Gastroesophageal sphincter (tissue), 4 donors: ENCODE measurements at regions not wholly inside any gene's neighbourhood (a gene's known extent, or its start where the extent isn't known, plus 50 kb on each side); places are given as distances from the start of the nearest gene placed in this dataset.

Experiments
- ATAC-seq: fragments of 150-250 bp; one replicate; pipeline ENCODE4 v1.9.1; 2016; ENCODE audit warnings: mild to moderate bottlenecking, moderate library complexity
- H3K27ac ChIP-seq, 4 donors: fragments of 200-600 bp; sonication (generic) in 3 of 4; 1 replicate in 3 of 4; 2 replicates in 1 of 4; pipeline ENCODE4 v1.5.1; 2016 to 2019
- H3K27me3 ChIP-seq: fragments of 200-600 bp; sonication (generic); one replicate; pipeline ENCODE4 v1.5.1; 2019
- H3K36me3 ChIP-seq, 2 donors: fragments of 200-600 bp; sonication (generic); one replicate each; pipeline ENCODE4 v1.5.1; 2019; ENCODE audit warnings: control low read depth in 1 of 2
- H3K4me1 ChIP-seq, 3 donors: fragments of 200-600 bp; sonication (generic); 1 replicate in 2 of 3; 2 replicates in 1 of 3; pipeline ENCODE4 v1.5.1; 2016 to 2019; ENCODE audit warnings: control low read depth in 2 of 3
- H3K4me3 ChIP-seq, 2 donors: fragments of 200-600 bp; sonication (generic); one replicate each; pipeline ENCODE4 v1.5.1; 2019; ENCODE audit warnings: mild to moderate bottlenecking in 1 of 2, moderate library complexity in 1 of 2
- H3K9me3 ChIP-seq, 3 donors: fragments of 200-600 bp; sonication (generic); one replicate each; pipeline ENCODE4 v1.5.1; 2017 to 2019; ENCODE audit warnings: control low read depth in 2 of 3
- EP300 ChIP-seq: sonication (generic); formaldehyde crosslinking; IDR thresholded peaks from one replicate; pipeline ENCODE4 v1.6.1; 2017; ENCODE audit warnings: antibody characterized with exemption, mild to moderate bottlenecking
- POLR2A ChIP-seq, 2 donors: fragments of 450-650 bp; IDR thresholded peaks; one replicate each; pipeline ENCODE4 v1.6.1; 2017; ENCODE audit warnings: antibody characterized with exemption in 2 of 2, mild to moderate bottlenecking in 2 of 2, moderate library complexity in 1 of 2
- POLR2AphosphoS5 ChIP-seq: sonication (generic); formaldehyde crosslinking; IDR thresholded peaks from one replicate; pipeline ENCODE4 v1.6.1; 2017; ENCODE audit warnings: antibody characterized with exemption
- WGBS, 2 donors: methylation state at CpG; one replicate each; pipeline ENCODE4 v1.1.5; 2018; ENCODE audit warnings: low coverage in 1 of 2; 5-methylcytosine and 5-hydroxymethylcytosine counted together
- TF ChIP-seq, protein P1 (sequence below), 4 experiments: fragments of 200-600 bp in 2 of 4; fragments of 450-650 bp in 2 of 4; sonication (generic) in 1 of 4; IDR thresholded peaks; one replicate each; pipeline ENCODE4 v1.5.1; 2017 to 2019; ENCODE audit warnings: antibody characterized with exemption in 4 of 4, mild to moderate bottlenecking in 2 of 4, moderate library complexity in 2 of 4

DNA sequence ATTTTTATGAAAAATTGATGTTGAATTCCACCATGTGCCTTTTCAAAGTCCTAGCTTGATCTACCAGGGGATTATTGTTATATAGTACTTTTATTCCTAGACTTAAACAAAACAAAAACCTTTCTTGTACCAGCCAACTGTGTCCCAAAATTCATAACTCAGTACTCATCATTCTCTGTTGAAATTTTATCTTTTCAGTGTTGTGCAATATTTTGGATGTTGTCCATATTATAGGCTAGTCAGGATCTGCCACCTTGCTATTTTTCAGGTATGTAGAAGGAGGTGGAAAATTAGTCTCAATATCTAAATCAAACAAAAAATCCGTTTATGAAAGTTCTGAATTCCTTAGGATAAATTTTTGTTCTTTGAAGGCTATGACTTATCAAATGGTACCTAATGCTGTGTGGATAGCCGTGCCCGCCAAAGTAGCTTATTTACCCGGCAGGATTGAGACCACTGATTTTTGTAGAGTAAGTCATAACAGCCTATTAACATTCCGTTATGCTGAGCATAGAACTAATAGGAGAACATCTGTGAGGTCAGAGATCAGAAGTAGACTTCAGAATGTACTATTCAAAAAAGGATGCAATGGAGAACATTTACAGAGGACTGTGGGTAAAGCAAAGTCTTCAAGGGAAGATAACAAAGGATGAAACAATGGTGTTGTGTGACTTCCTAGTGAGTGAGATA is 304.7 kb downstream of the SOX4 start:
- no peaks in the 10 kb centered on the region for H3K36me3 ChIP-seq
- no peak overlapping the region for H3K4me3 ChIP-seq
- no peaks in the 10 kb centered on the region for H3K27me3 ChIP-seq
- H3K27ac ChIP-seq = no peak overlapping the region
- ATAC-seq = no peak
- H3K9me3 ChIP-seq = no peaks in the 10 kb centered on the region
- WGBS, 2 donors = 89 to 100% methylated on average over 1 to 5 of the region's 5 CpGs
- no peaks in the 10 kb centered on the region for H3K4me1 ChIP-seq
- TF ChIP-seq POLR2A (IDR thresholded peaks at IDR 0.05) (no peak), EP300 (no peak), POLR2AphosphoS5 (no peak)
- TF ChIP-seq, protein P1, sequence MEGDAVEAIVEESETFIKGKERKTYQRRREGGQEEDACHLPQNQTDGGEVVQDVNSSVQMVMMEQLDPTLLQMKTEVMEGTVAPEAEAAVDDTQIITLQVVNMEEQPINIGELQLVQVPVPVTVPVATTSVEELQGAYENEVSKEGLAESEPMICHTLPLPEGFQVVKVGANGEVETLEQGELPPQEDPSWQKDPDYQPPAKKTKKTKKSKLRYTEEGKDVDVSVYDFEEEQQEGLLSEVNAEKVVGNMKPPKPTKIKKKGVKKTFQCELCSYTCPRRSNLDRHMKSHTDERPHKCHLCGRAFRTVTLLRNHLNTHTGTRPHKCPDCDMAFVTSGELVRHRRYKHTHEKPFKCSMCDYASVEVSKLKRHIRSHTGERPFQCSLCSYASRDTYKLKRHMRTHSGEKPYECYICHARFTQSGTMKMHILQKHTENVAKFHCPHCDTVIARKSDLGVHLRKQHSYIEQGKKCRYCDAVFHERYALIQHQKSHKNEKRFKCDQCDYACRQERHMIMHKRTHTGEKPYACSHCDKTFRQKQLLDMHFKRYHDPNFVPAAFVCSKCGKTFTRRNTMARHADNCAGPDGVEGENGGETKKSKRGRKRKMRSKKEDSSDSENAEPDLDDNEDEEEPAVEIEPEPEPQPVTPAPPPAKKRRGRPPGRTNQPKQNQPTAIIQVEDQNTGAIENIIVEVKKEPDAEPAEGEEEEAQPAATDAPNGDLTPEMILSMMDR (IDR thresholded peaks at IDR 0.05) = no peak

DNA sequence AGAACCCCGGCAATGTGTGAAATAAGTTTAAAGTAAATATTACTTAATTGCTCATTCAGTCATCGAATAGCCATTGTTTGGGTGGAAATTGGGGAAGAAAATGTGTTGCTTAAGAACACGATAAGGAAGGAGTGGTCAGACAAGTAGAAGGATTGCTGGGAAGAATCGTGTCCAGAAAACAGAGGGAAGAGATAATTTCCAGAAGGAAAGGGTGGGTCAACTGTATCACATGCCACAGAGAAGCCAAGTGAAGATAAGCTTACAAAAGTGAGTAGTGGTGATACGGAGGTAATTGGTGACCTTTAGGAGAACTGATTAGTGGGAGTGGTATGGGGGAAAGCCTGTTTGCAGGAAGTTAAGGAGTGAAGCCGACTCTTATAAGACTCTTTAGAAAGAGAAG is 306.2 kb downstream of the SOX4 start:
- Histone ChIP-seq H3K27me3 (no peaks in the 10 kb centered on the region), H3K9me3 (no peaks in the 10 kb centered on the region), H3K36me3 (no peaks in the 10 kb centered on the region), H3K4me3 (no peak overlapping the region), H3K4me1 (no peaks in the 10 kb centered on the region), H3K27ac (no peak overlapping the region)
- TF ChIP-seq POLR2A (IDR thresholded peaks at IDR 0.05) (no peak), POLR2AphosphoS5 (no peak), EP300 (no peak)
- TF ChIP-seq, protein P1 (IDR thresholded peaks at IDR 0.05) = no peak
- 71 to 93% methylated on average over 2 to 6 of the region's 6 CpGs for WGBS, 2 donors
- no peak for ATAC-seq

DNA sequence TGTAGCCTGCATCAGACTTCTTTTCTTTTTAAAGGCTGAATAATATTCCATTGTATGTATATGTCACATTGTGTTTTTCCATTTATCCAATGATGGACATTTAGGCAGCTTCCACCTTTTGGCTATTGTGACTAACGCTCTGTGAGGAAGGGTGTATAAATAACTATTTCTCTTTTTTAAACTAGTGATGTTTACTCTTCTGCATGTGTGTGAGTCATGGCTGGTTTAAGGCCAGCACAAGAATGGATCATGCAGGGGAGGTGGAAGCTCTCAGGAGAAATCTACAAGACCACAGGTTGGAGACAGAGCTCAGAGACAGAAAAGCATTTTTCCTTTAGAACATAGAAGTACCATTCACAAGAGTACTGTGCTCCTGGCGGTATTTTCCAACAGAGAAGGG is 307.2 kb downstream of the SOX4 start:
- no peak overlapping the region for H3K27ac ChIP-seq
- H3K4me3 ChIP-seq = no peak overlapping the region
- no peaks in the 10 kb centered on the region for H3K27me3 ChIP-seq
- WGBS, 2 donors = 38 to 64% methylated on average over 2 of the region's 2 CpGs
- TF ChIP-seq POLR2A (IDR thresholded peaks at IDR 0.05) (no peak), EP300 (no peak), POLR2AphosphoS5 (no peak)
- TF ChIP-seq, protein P1 (IDR thresholded peaks at IDR 0.05) = no peak
- H3K36me3 ChIP-seq = no peaks in the 10 kb centered on the region
- H3K9me3 ChIP-seq = no peaks in the 10 kb centered on the region
- no peaks in the 10 kb centered on the region for H3K4me1 ChIP-seq
- ATAC-seq = no peak

DNA sequence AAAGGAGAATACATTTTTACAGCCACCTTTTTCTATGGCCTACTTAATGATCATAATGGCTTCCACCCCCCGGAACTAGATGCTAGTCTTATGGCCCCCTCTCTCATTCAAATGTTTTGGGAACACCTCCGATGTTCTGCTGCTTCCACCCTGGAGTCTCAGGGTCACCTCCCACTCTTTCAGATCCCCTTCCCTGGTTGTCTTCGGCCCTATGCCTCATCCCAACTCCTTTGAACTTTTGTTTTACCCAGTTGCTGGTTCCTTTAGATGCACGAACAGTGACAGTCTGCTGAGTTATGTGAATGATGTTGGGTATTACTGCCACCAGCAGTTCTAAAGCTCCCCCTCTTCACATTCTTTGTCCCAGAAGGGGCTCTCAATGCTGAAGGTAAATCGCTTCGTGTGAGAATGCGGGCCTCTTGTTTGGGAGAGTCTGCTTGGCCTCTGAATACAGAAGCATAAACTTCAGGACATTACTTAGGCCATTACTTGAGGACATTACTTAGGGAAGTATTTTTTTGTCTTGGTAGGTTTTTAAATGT is 309.1 kb downstream of the SOX4 start:
- H3K4me1 ChIP-seq = no peaks in the 10 kb centered on the region
- no peak for ATAC-seq
- TF ChIP-seq POLR2AphosphoS5 = no peak
- TF ChIP-seq EP300 = no peak
- no peak for TF ChIP-seq POLR2A (IDR thresholded peaks at IDR 0.05)
- TF ChIP-seq, protein P1 (IDR thresholded peaks at IDR 0.05) = no peak
- WGBS, 2 donors = 96 to 98% methylated on average over 5 to 7 of the region's 7 CpGs
- no peak overlapping the region for H3K4me3 ChIP-seq
- no peaks in the 10 kb centered on the region for H3K9me3 ChIP-seq
- H3K36me3 ChIP-seq = no peaks in the 10 kb centered on the region
- H3K27ac ChIP-seq = no peak overlapping the region
- H3K27me3 ChIP-seq = no peaks in the 10 kb centered on the region

DNA sequence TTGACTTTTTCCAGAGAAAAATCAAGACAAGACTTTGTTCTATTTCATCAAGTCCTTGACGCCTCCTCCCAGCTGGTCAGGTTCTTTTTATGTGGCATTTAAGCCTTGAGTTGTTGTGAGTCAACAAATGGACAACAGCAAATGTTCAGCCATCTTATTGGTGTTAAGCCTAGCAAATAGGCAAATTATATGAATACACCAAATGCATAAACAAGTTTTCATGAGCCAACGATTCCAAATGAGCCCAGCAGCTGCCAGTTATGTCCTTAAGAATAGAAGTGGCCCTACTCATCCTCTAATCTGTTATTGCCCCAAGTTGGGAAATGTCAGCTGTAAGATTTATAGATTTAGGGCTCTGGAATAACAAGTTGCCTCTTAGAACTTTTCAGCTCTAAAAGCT is 312.0 kb downstream of the SOX4 start:
- Histone ChIP-seq H3K27ac (no peak overlapping the region), H3K4me1 (no peaks in the 10 kb centered on the region), H3K27me3 (no peaks in the 10 kb centered on the region), H3K4me3 (no peak overlapping the region), H3K36me3 (no peaks in the 10 kb centered on the region), H3K9me3 (no peaks in the 10 kb centered on the region)
- WGBS, 2 donors = 75 to 88% methylated on average over 2 of the region's 2 CpGs
- no peak for TF ChIP-seq EP300
- ATAC-seq = no peak
